Stomach (tissue), 8 donors: ENCODE measurements at regions not wholly inside any gene's neighbourhood (a gene's known extent, or its start where the extent isn't known, plus 50 kb on each side); places are given as distances from the start of the nearest gene placed in this dataset.
A peak's percentile ranks its signal among the peaks of the same experiment; 100 is the strongest.

Experiments
- DNase-seq, 2 donors: peaks; one replicate each; pipeline versions ENCODE4 v3.0.0 to v3.0.0-alpha.2; 2013 to 2019
- H3K27ac ChIP-seq, 5 donors: fragments of 200-600 bp in 4 of 5; sonication (generic) in 4 of 5; one replicate each; pipeline ENCODE4 v1.5.1; 2013 to 2019; ENCODE audit warnings: mild to moderate bottlenecking in 1 of 5, moderate library complexity in 1 of 5
- H3K27me3 ChIP-seq, 3 donors: fragments of 200-600 bp; sonication (generic); one replicate each; pipeline ENCODE4 v1.5.1; 2017 to 2019; ENCODE audit warnings: mixed run types in 1 of 3
- H3K36me3 ChIP-seq, 4 donors: fragments of 200-600 bp; sonication (generic); 1 replicate in 3 of 4; 2 replicates in 1 of 4; pipeline ENCODE4 v1.5.1; 2016 to 2019
- H3K4me1 ChIP-seq, 4 donors: fragments of 200-600 bp; sonication (generic); one replicate each; pipeline ENCODE4 v1.5.1; 2016 to 2019
- H3K4me3 ChIP-seq, 4 donors: fragments of 200-600 bp; sonication (generic) in 3 of 4; one replicate each; pipeline ENCODE4 v1.5.1; 2016 to 2019; ENCODE audit warnings: mild to moderate bottlenecking in 1 of 4
- H3K9me3 ChIP-seq, 4 donors: fragments of 200-600 bp; sonication (generic); one replicate each; pipeline ENCODE4 v1.5.1; 2016 to 2019
- CTCF ChIP-seq, 7 experiments: fragments of 450-650 bp in 4 of 7; fragments of 200-600 bp in 3 of 7; sonication (generic) in 3 of 7; IDR thresholded peaks; one replicate each; pipeline ENCODE4 v1.5.1; 2016 to 2019; ENCODE audit warnings: antibody characterized with exemption in 7 of 7, control low read depth in 2 of 7, mild to moderate bottlenecking in 1 of 7
- EP300 ChIP-seq: sonication (generic); formaldehyde crosslinking; IDR thresholded peaks from one replicate; pipeline ENCODE4 v1.6.1; 2017; ENCODE audit warnings: antibody characterized with exemption
- POLR2A ChIP-seq, 4 donors: fragments of 450-650 bp; IDR thresholded peaks; one replicate each; pipeline ENCODE4 v1.6.1; 2016; ENCODE audit warnings: antibody characterized with exemption in 4 of 4, control low read depth in 2 of 4, mild to moderate bottlenecking in 1 of 4, moderate library complexity in 1 of 4
- POLR2AphosphoS5 ChIP-seq, 3 donors: sonication (generic); formaldehyde crosslinking; IDR thresholded peaks; one replicate each; pipeline ENCODE4 v1.6.1; 2016; ENCODE audit warnings: antibody characterized with exemption in 3 of 3
- WGBS, 5 donors: extraction: QIAGEN DNeasy Blood & Tissue Kit in 3 of 5; methylation state at CpG; one replicate each; pipeline versions ENCODE4 v1.1.5 to v1.1.7; 2013 to 2018; 5-methylcytosine and 5-hydroxymethylcytosine counted together
- intact Hi-C: fragments of 100-400 bp; cut with DNase I; formaldehyde crosslinking; loops from one replicate; pipeline ENCODE4 v1.15.1; 2023; ENCODE audit warnings: low total_unique reads
- donor health status: healthy with polysubstance abuse.
- donor health status: Bipolar disorder and iron deficiency.
- donor health status: healthy.

- H3K4me1 ChIP-seq, result no peaks in the 10 kb centered on the region
- DNase-seq, result no peak
- intact Hi-C loops, result no loop called here
- WGBS, 5 donors, result 29 to 52% (median 49%) methylated on average over 1 to 2 of the region's 2 CpGs
- no peaks in the 10 kb centered on the region for H3K9me3 ChIP-seq
- no peak overlapping the region for H3K27ac ChIP-seq
- TF ChIP-seq EP300 (no peak), CTCF (IDR thresholded peaks at IDR 0.05) (no peak), POLR2AphosphoS5 (IDR thresholded peaks at IDR 0.05) (no peak), POLR2A (IDR thresholded peaks at IDR 0.05) (no peak)
- H3K27me3 ChIP-seq, result no peaks in the 10 kb centered on the region
- no peak overlapping the region for H3K4me3 ChIP-seq
- no peaks in the 10 kb centered on the region for H3K36me3 ChIP-seq
These were observed 534.4 kb upstream of the POU3F4 start for GRCh38 chrX:82973646-82974045.

- Histone ChIP-seq H3K27me3 (no peaks in the 10 kb centered on the region), H3K4me3 (no peak overlapping the region), H3K4me1 (no peaks in the 10 kb centered on the region), H3K27ac (no peak overlapping the region), H3K9me3 (no peaks in the 10 kb centered on the region), H3K36me3 (no peaks in the 10 kb centered on the region)
- WGBS, 5 donors, result 85 to 98% (median 93%) methylated on average over 1 of the region's 1 CpG
- no peak for DNase-seq
- intact Hi-C loops, result no loop called here
- TF ChIP-seq EP300 (no peak), POLR2AphosphoS5 (IDR thresholded peaks at IDR 0.05) (no peak), CTCF (IDR thresholded peaks at IDR 0.05) (no peak), POLR2A (IDR thresholded peaks at IDR 0.05) (no peak)
These were observed 509.9 kb upstream of the POU3F4 start for GRCh38 chrX:82998163-82998562.

GRCh38 chrX:83004012-83004411, 504.1 kb upstream of the POU3F4 start:
- Histone ChIP-seq H3K27ac (no peak overlapping the region), H3K27me3 (no peaks in the 10 kb centered on the region), H3K4me1 (no peaks in the 10 kb centered on the region), H3K9me3 (peaks cover 0 to 5% (median 0%) of the 10 kb centered on the region in 4 donors), H3K36me3 (no peaks in the 10 kb centered on the region), H3K4me3 (no peak overlapping the region)
- intact Hi-C loops, result no loop called here
- DNase-seq, result no peak
- TF ChIP-seq EP300 (no peak), POLR2A (IDR thresholded peaks at IDR 0.05) (no peak), POLR2AphosphoS5 (IDR thresholded peaks at IDR 0.05) (no peak), CTCF (IDR thresholded peaks at IDR 0.05) (no peak)
- WGBS, 5 donors, result 63 to 100% (median 82%) methylated on average over 1 of the region's 1 CpG

GRCh38 chrX:83008415-83008814, 499.7 kb upstream of the POU3F4 start:
- H3K4me3 ChIP-seq, result no peak overlapping the region
- H3K9me3 ChIP-seq, result peaks cover 0 to 5% (median 0%) of the 10 kb centered on the region in 4 donors
- TF ChIP-seq CTCF (IDR thresholded peaks at IDR 0.05) (peak in 2 of 7 experiments; percentile 16 to 32), POLR2AphosphoS5 (IDR thresholded peaks at IDR 0.05) (no peak)
- H3K27ac ChIP-seq, result no peak overlapping the region
- H3K4me1 ChIP-seq, result no peaks in the 10 kb centered on the region
- no peak for DNase-seq
- H3K27me3 ChIP-seq, result no peaks in the 10 kb centered on the region
- no peaks in the 10 kb centered on the region for H3K36me3 ChIP-seq
- intact Hi-C loops, result no loop called here
- 58 to 71% (median 66%) methylated on average over 6 of the region's 6 CpGs for WGBS, 5 donors
